Liver (tissue), 8 donors: ENCODE measurements at regions not wholly inside any gene's neighbourhood (a gene's known extent, or its start where the extent isn't known, plus 50 kb on each side); places are given as distances from the start of the nearest gene placed in this dataset.

Experiments used
- DNase-seq: peaks from one replicate; pipeline ENCODE4 v3.0.0-alpha.2; 2017; ENCODE audit warnings: low spot score
- H3K27ac ChIP-seq, 2 donors: one replicate each; pipeline ENCODE4 v1.7.0; 2013; ENCODE audit warnings: inconsistent platforms in 2 of 2, low read length in 2 of 2, control low read depth in 1 of 2, low read depth in 1 of 2, mild to moderate bottlenecking in 1 of 2
- H3K27me3 ChIP-seq, 4 donors: one replicate each; pipeline versions ENCODE4 v1.6.1 to v1.7.0; 2013; ENCODE audit warnings: low read length in 3 of 4, inconsistent platforms in 1 of 4, mild to moderate bottlenecking in 1 of 4, moderate library complexity in 1 of 4; ENCODE audit not compliant: control insufficient read depth in 4 of 4, insufficient read depth in 4 of 4
- H3K36me3 ChIP-seq, 4 donors: one replicate each; pipeline versions ENCODE4 v1.6.1 to v1.7.0; 2013; ENCODE audit warnings: low read length in 3 of 4, mild to moderate bottlenecking in 3 of 4, low read depth in 1 of 4, moderate library complexity in 1 of 4; ENCODE audit not compliant: control insufficient read depth in 4 of 4, insufficient read depth in 3 of 4
- H3K4me1 ChIP-seq, 4 donors: one replicate each; pipeline versions ENCODE4 v1.6.1 to v1.7.0; 2013; ENCODE audit warnings: low read length in 3 of 4, mild to moderate bottlenecking in 3 of 4, moderate library complexity in 1 of 4; ENCODE audit not compliant: control insufficient read depth in 4 of 4, insufficient read depth in 4 of 4
- H3K4me3 ChIP-seq, 3 donors: one replicate each; pipeline versions ENCODE4 v1.6.1 to v1.7.0; 2013; ENCODE audit warnings: low read length in 3 of 3, control low read depth in 1 of 3, low read depth in 1 of 3, mild to moderate bottlenecking in 1 of 3
- H3K9ac ChIP-seq, 2 donors: one replicate each; pipeline ENCODE4 v1.7.0; 2013; ENCODE audit warnings: low read length in 2 of 2, mild to moderate bottlenecking in 2 of 2, moderate library complexity in 2 of 2, control low read depth in 1 of 2, low read depth in 1 of 2
- H3K9me3 ChIP-seq, 4 donors: one replicate each; pipeline versions ENCODE4 v1.6.1 to v1.7.0; 2013; ENCODE audit warnings: low read length in 3 of 4; ENCODE audit not compliant: control insufficient read depth in 4 of 4
- ATF3 ChIP-seq: IDR thresholded peaks from 2 replicates; pipeline ENCODE4 v1.6.1; 2016; ENCODE audit warnings: antibody characterized with exemption
- CTCF ChIP-seq: fragments of 150-350 bp; IDR thresholded peaks from 2 replicates; pipeline ENCODE4 v1.5.1; 2017; ENCODE audit warnings: improper control_type of control experiment, low read depth, low read length; ENCODE audit not compliant: missing input control
- EGR1 ChIP-seq, 2 donors: IDR thresholded peaks; 2 replicates each; pipeline ENCODE4 v1.6.1; 2016 to 2018; ENCODE audit warnings: antibody characterized with exemption in 2 of 2, low read depth in 2 of 2
- FOXA1 ChIP-seq: IDR thresholded peaks from 2 replicates; pipeline ENCODE4 v1.6.1; 2016; ENCODE audit warnings: antibody characterized with exemption
- FOXA2 ChIP-seq: IDR thresholded peaks from 2 replicates; pipeline ENCODE4 v1.6.1; 2016; ENCODE audit warnings: antibody characterized with exemption
- GABPA ChIP-seq, 2 donors: IDR thresholded peaks in 1 of 2; conservative IDR thresholded peaks in 1 of 2; 2 replicates each; pipeline ENCODE4 v1.6.1; 2016; ENCODE audit warnings: antibody characterized with exemption in 2 of 2, mild to moderate bottlenecking in 1 of 2, moderate library complexity in 1 of 2
- HNF4A ChIP-seq, 2 donors: conservative IDR thresholded peaks; 2 replicates each; pipeline ENCODE4 v1.6.1; 2016; ENCODE audit warnings: antibody characterized with exemption in 2 of 2, mild to moderate bottlenecking in 2 of 2
- HNF4G ChIP-seq: IDR thresholded peaks from 2 replicates; pipeline ENCODE4 v1.6.1; 2016; ENCODE audit warnings: antibody characterized with exemption
- JUND ChIP-seq, 2 donors: IDR thresholded peaks; 2 replicates each; pipeline ENCODE4 v1.6.1; 2016; ENCODE audit warnings: antibody characterized with exemption in 2 of 2
- MAX ChIP-seq: IDR thresholded peaks from 2 replicates; pipeline ENCODE4 v1.6.1; 2016; ENCODE audit warnings: antibody characterized with exemption
- NR2F2 ChIP-seq: IDR thresholded peaks from 2 replicates; pipeline ENCODE4 v1.6.1; 2016; ENCODE audit warnings: antibody characterized with exemption
- RAD21 ChIP-seq, 2 donors: IDR thresholded peaks; 2 replicates each; pipeline ENCODE4 v1.6.1; 2016; ENCODE audit warnings: antibody characterized with exemption in 2 of 2, mild to moderate bottlenecking in 2 of 2
- REST ChIP-seq: IDR thresholded peaks from 2 replicates; pipeline ENCODE4 v1.6.1; 2016; ENCODE audit warnings: antibody characterized with exemption, mild to moderate bottlenecking
- RXRA ChIP-seq, 2 donors: IDR thresholded peaks; 2 replicates each; pipeline ENCODE4 v1.6.1; 2017 to 2018; ENCODE audit warnings: antibody characterized with exemption in 2 of 2, mild to moderate bottlenecking in 1 of 2
- SP1 ChIP-seq: IDR thresholded peaks from 2 replicates; pipeline ENCODE4 v1.6.1; 2018; ENCODE audit warnings: antibody characterized with exemption, mild to moderate bottlenecking
- TAF1 ChIP-seq: conservative IDR thresholded peaks from 2 replicates; pipeline ENCODE4 v1.6.1; 2016; ENCODE audit warnings: antibody characterized with exemption, mild to moderate bottlenecking
- YY1 ChIP-seq: IDR thresholded peaks from 2 replicates; pipeline ENCODE4 v1.6.1; 2016; ENCODE audit warnings: antibody characterized with exemption, mild to moderate bottlenecking
- ZBTB33 ChIP-seq: IDR thresholded peaks from 2 replicates; pipeline ENCODE4 v1.6.1; 2016; ENCODE audit warnings: antibody characterized with exemption
- WGBS: extraction: QIAGEN DNeasy Blood & Tissue Kit; methylation state at CpG from one replicate; pipeline ENCODE4 v1.1.7; 2013; 5-methylcytosine and 5-hydroxymethylcytosine counted together
- donor health status: healthy.
- donor health status: healthy.
- donor health status: healthy.
- donor health status: healthy.
- donor health status: healthy.

- TF ChIP-seq HNF4G (no peak), RXRA (IDR thresholded peaks at IDR 0.05) (no peak), SP1 (no peak), MAX (no peak), JUND (IDR thresholded peaks at IDR 0.05) (no peak), REST (no peak), NR2F2 (no peak), ZBTB33 (no peak), ATF3 (no peak), FOXA2 (no peak), CTCF (no peak), FOXA1 (no peak), YY1 (no peak), RAD21 (IDR thresholded peaks at IDR 0.05) (no peak), TAF1 (no peak), HNF4A (conservative IDR thresholded peaks at IDR 0.05) (no peak), EGR1 (IDR thresholded peaks at IDR 0.05; ENCODE audit: low read depth in 2 of 2) (no peak), GABPA (IDR thresholded peaks at IDR 0.05 in 1 of 2, conservative IDR thresholded peaks at IDR 0.05 in 1 of 2) (no peak)
- H3K9ac ChIP-seq: no peak overlapping the region
Measured at GRCh38 chr1:219399446-219399845, 213.5 kb downstream of the ZC3H11B start.

More at GRCh38 chr1:219399446-219399845, 213.5 kb downstream of the ZC3H11B start:
- Histone ChIP-seq H3K4me3 (no peak overlapping the region), H3K36me3 (no peaks in the 10 kb centered on the region), H3K27me3 (no peaks in the 10 kb centered on the region), H3K27ac (no peak overlapping the region), H3K9me3 (peaks cover 0 to 7% (median 1%) of the 10 kb centered on the region in 4 donors), H3K4me1 (no peaks in the 10 kb centered on the region)
- WGBS: 88% methylated on average over 5 of the region's 5 CpGs
- DNase-seq: no peak
